ENCODE measurements at regions not wholly inside any gene's neighbourhood (a gene's known extent, or its start where the extent isn't known, plus 50 kb on each side); places are given as distances from the start of the nearest gene placed in this dataset.

- no peaks in the 10 kb centered on the region for H3K36me3 ChIP-seq (replicated peaks in 1 of 2; ENCODE audit: control insufficient read depth in 1 of 2, insufficient read depth in 2 of 2, low read length in 2 of 2)
- POLR2A ChIA-PET, result no interaction called here
- no peaks in the 10 kb centered on the region for H4K20me1 ChIP-seq (ENCODE audit: insufficient read depth, low read length)
- DNase-seq (ENCODE audit: low spot score) (no peak), FAIRE-seq (no peak), ATAC-seq (no peak)
- no peaks in the 10 kb centered on the region for H3K27me3 ChIP-seq (ENCODE audit: control insufficient read depth in 1 of 2, insufficient read depth in 2 of 2, low read length in 2 of 2)
- H2AFZ ChIP-seq (ENCODE audit: low read length), result no peak overlapping the region
- 3% methylated on average over 4 of the region's 4 CpGs for WGBS (ENCODE audit: low lambda C conversion rate)
- H3K4me2 ChIP-seq (ENCODE audit: low read depth, low read length), result no peak overlapping the region
- intact Hi-C loops (cut with micrococcal nuclease; ENCODE audit: unreplicated experiment) (no loop called here), in situ Hi-C loops (cut with HindIII; ENCODE audit: extremely low pct_ligation_motif_present, low pct_unique_long_range_greater_than_20kb) (no loop called here)
- H3K27ac ChIP-seq (ENCODE audit: extremely low read length, insufficient read depth, low read length), result no peak overlapping the region
- CTCF ChIA-PET (ENCODE audit: low intra/inter-chr PET ratio, low total read pairs), result no interaction called here
- H3K9ac ChIP-seq (ENCODE audit: insufficient read depth, low read depth, low read length), result no peak overlapping the region
- no peaks in the 10 kb centered on the region for H3K4me1 ChIP-seq (ENCODE audit: insufficient read depth, low read length)
- H3K4me3 ChIP-seq (replicated peaks in 1 of 3; ENCODE audit: insufficient read depth in 1 of 3, low read depth in 2 of 3, low read length in 3 of 3), result no peak overlapping the region
- BruUV-seq (replicated peaks), result no TSS peak
- 0 out of 2 replicates have a peak, but pooled peaks cover 5% of the 10 kb centered on the region for H3K9me3 ChIP-seq (ENCODE audit: low read length)
- H3K79me2 ChIP-seq (ENCODE audit: insufficient read depth, low read length), result no peaks in the 10 kb centered on the region
- no peak for TF ChIP-seq ZNF644 (CRISPR knock-in tag; IDR thresholded peaks at IDR 0.05; ENCODE audit: low read depth)
- no peak for TF ChIP-seq PHB2 (IDR thresholded peaks at IDR 0.05; ENCODE audit: partially characterized antibody)
- TF ChIP-seq MXD4 (CRISPR knock-in tag; IDR thresholded peaks at IDR 0.05), result no peak
- TF ChIP-seq ZNF737 (CRISPR knock-in tag; IDR thresholded peaks at IDR 0.05; ENCODE audit: borderline replicate concordance), result no peak
- no peak for TF ChIP-seq ZNF143 (CRISPR knock-in tag; IDR thresholded peaks at IDR 0.05)
- no peak for TF ChIP-seq ZNF674 (CRISPR knock-in tag; IDR thresholded peaks at IDR 0.05; ENCODE audit: low read depth)
- TF ChIP-seq, protein P1, sequence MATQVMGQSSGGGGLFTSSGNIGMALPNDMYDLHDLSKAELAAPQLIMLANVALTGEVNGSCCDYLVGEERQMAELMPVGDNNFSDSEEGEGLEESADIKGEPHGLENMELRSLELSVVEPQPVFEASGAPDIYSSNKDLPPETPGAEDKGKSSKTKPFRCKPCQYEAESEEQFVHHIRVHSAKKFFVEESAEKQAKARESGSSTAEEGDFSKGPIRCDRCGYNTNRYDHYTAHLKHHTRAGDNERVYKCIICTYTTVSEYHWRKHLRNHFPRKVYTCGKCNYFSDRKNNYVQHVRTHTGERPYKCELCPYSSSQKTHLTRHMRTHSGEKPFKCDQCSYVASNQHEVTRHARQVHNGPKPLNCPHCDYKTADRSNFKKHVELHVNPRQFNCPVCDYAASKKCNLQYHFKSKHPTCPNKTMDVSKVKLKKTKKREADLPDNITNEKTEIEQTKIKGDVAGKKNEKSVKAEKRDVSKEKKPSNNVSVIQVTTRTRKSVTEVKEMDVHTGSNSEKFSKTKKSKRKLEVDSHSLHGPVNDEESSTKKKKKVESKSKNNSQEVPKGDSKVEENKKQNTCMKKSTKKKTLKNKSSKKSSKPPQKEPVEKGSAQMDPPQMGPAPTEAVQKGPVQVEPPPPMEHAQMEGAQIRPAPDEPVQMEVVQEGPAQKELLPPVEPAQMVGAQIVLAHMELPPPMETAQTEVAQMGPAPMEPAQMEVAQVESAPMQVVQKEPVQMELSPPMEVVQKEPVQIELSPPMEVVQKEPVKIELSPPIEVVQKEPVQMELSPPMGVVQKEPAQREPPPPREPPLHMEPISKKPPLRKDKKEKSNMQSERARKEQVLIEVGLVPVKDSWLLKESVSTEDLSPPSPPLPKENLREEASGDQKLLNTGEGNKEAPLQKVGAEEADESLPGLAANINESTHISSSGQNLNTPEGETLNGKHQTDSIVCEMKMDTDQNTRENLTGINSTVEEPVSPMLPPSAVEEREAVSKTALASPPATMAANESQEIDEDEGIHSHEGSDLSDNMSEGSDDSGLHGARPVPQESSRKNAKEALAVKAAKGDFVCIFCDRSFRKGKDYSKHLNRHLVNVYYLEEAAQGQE (IDR thresholded peaks at IDR 0.05; ENCODE audit: borderline replicate concordance in 1 of 2, low read depth in 1 of 2, low read length in 2 of 2), result no peak
- TF ChIP-seq ZNF292 (CRISPR knock-in tag; IDR thresholded peaks at IDR 0.05; ENCODE audit: borderline replicate concordance, low read depth), result no peak
- TF ChIP-seq ZMYM2 (CRISPR knock-in tag; IDR thresholded peaks at IDR 0.05), result no peak
- no peak for TF ChIP-seq ZNF253 (CRISPR knock-in tag; IDR thresholded peaks at IDR 0.05; ENCODE audit: borderline replicate concordance)
- TF ChIP-seq HMGXB3 (CRISPR knock-in tag; IDR thresholded peaks at IDR 0.05; ENCODE audit: borderline replicate concordance), result no peak
- no peak for TF ChIP-seq HNRNPUL1 (IDR thresholded peaks at IDR 0.05; ENCODE audit: low read depth, low read length)
- no peak for TF ChIP-seq ZNF337 (CRISPR knock-in tag; IDR thresholded peaks at IDR 0.05; ENCODE audit: borderline replicate concordance, low read depth)
- no peak for TF ChIP-seq POGZ (CRISPR knock-in tag; IDR thresholded peaks at IDR 0.05)
- TF ChIP-seq ZNF773 (CRISPR knock-in tag; IDR thresholded peaks at IDR 0.05; ENCODE audit: borderline replicate concordance), result no peak
Measured at GRCh38 chr6:78482801-78483552, 384.4 kb upstream of the IRAK1BP1 start.
